Body of pancreas (tissue), 4 donors: ENCODE measurements at regions not wholly inside any gene's neighbourhood (a gene's known extent, or its start where the extent isn't known, plus 50 kb on each side); places are given as distances from the start of the nearest gene placed in this dataset.

ENCODE experiments used
- POLR2A ChIP-seq, 3 donors: fragments of 450-650 bp; IDR thresholded peaks; one replicate each; pipeline ENCODE4 v1.6.1; 2016; ENCODE audit warnings: antibody characterized with exemption in 3 of 3, mild to moderate bottlenecking in 2 of 3
- TF ChIP-seq, protein P1 (sequence below), 7 experiments: fragments of 450-650 bp in 4 of 7; fragments of 200-600 bp in 3 of 7; sonication (generic) in 3 of 7; IDR thresholded peaks; one replicate each; pipeline ENCODE4 v1.5.1; 2016 to 2019; ENCODE audit warnings: antibody characterized with exemption in 7 of 7

DNA sequence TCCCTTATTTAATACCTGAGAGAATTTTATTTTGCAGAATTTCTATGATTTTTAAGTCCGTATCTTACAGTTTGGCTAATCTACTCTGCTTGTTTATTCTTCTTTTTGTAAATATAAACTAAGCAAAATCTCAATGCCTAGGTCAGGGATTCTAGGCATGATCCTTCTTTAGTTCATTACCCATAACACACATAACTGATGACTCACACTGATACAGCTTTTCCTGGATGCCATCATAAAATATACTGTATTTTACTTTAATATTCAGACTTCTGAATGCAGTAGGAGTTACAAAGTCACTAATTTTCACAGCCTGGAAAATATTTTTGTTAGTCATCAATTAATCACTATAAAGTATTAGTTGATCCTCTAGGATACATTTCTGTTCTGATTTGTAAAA is 898.2 kb upstream of the RAG2 start:
- TF ChIP-seq, protein P1, sequence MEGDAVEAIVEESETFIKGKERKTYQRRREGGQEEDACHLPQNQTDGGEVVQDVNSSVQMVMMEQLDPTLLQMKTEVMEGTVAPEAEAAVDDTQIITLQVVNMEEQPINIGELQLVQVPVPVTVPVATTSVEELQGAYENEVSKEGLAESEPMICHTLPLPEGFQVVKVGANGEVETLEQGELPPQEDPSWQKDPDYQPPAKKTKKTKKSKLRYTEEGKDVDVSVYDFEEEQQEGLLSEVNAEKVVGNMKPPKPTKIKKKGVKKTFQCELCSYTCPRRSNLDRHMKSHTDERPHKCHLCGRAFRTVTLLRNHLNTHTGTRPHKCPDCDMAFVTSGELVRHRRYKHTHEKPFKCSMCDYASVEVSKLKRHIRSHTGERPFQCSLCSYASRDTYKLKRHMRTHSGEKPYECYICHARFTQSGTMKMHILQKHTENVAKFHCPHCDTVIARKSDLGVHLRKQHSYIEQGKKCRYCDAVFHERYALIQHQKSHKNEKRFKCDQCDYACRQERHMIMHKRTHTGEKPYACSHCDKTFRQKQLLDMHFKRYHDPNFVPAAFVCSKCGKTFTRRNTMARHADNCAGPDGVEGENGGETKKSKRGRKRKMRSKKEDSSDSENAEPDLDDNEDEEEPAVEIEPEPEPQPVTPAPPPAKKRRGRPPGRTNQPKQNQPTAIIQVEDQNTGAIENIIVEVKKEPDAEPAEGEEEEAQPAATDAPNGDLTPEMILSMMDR (IDR thresholded peaks at IDR 0.05), result no peak
- no peak for TF ChIP-seq POLR2A (IDR thresholded peaks at IDR 0.05)
